ENCODE measurements at regions not wholly inside any gene's neighbourhood (a gene's known extent, or its start where the extent isn't known, plus 50 kb on each side); places are given as distances from the start of the nearest gene placed in this dataset.

DNA sequence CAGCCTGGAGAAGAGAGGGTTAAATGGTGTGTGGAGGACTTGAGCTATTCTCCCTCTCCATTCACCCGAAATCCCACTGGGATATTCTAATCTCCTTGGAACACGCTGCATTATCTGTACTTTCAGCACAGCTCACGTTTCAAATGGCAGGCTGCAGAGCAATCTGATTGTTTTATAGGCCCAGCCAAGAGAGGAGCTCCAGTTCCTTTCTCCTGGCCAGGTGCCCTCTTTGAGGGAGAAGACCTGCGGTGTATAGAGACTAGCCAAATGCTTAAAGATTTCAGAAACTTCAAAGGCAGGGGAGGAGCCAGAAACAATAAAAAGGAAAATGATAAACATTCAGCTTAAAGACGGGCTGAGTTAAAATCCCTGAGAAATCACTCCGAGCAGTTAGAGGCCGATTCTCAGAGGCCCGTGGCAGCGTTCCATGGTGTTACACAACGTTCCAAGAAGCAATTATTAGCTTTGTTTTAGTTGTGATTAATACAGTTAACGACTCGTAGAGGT is 564.0 kb upstream of the KLF4 start:
- TF ChIP-seq ZNF274 (IDR thresholded peaks at IDR 0.05; ENCODE audit: low read depth, low read length) (no peak), SUZ12 (IDR thresholded peaks at IDR 0.05; ENCODE audit: extremely low read depth, insufficient read depth, insufficient read length) (no peak), YY1 (IDR thresholded peaks at IDR 0.05; ENCODE audit: insufficient read depth, insufficient read length) (no peak)

Measured in NT2/D1 (cell line).